ENCODE measurements at regions not wholly inside any gene's neighbourhood (a gene's known extent, or its start where the extent isn't known, plus 50 kb on each side); places are given as distances from the start of the nearest gene placed in this dataset.
"Not testable (repeated sequence)": the region's sequence is repeated elsewhere in the genome, so short reads cannot be mapped to it uniquely, and the experiment has no call there.

- DNase-seq (ENCODE audit: low read depth in 2 of 2): no peak
These were observed 538.1 kb downstream of the MATN1 start for GRCh38 chr1:30185313-30185712.

GRCh38 chr1:30184393-30185141, 538.8 kb downstream of the MATN1 start:
- DNase-seq (ENCODE audit: low read depth in 2 of 2): no peak

- no peak for DNase-seq (ENCODE audit: low read depth in 2 of 2)
These were observed 539.5 kb downstream of the MATN1 start for GRCh38 chr1:30183895-30184294.

GRCh38 chr1:30183006-30183405, 540.4 kb downstream of the MATN1 start:
- DNase-seq (ENCODE audit: low read depth in 2 of 2): no peak

- no peak for DNase-seq (ENCODE audit: low read depth in 2 of 2)
These were observed 543.3 kb downstream of the MATN1 start for GRCh38 chr1:30179942-30180543.

GRCh38 chr1:30176477-30176876, 546.9 kb downstream of the MATN1 start:
- DNase-seq (ENCODE audit: low read depth in 2 of 2): no peak

GRCh38 chr1:30174499-30174898, 548.9 kb downstream of the MATN1 start:
- no peak for DNase-seq (ENCODE audit: low read depth in 2 of 2)

- no peak for DNase-seq (ENCODE audit: low read depth in 2 of 2)
These were observed 549.8 kb downstream of the MATN1 start for GRCh38 chr1:30173560-30173959.

GRCh38 chr1:30172757-30173156, 550.6 kb downstream of the MATN1 start:
- DNase-seq (ENCODE audit: low read depth in 2 of 2): no peak

GRCh38 chr1:30172299-30172694, 551.1 kb downstream of the MATN1 start:
- no peak for DNase-seq (ENCODE audit: low read depth in 2 of 2)

- DNase-seq (ENCODE audit: low read depth in 2 of 2): no peak
These were observed 551.7 kb downstream of the MATN1 start for GRCh38 chr1:30171537-30172298.

GRCh38 chr1:30169269-30169668, 554.1 kb downstream of the MATN1 start:
- DNase-seq (ENCODE audit: low read depth in 2 of 2): no peak

GRCh38 chr1:30166174-30166573, 557.2 kb downstream of the MATN1 start:
- no peak for DNase-seq (ENCODE audit: low read depth in 2 of 2)

GRCh38 chr1:30165116-30165515, 558.3 kb downstream of the MATN1 start:
- DNase-seq (ENCODE audit: low read depth in 2 of 2): no peak

- DNase-seq (ENCODE audit: low read depth in 2 of 2): no peak
These were observed 558.7 kb downstream of the MATN1 start for GRCh38 chr1:30164693-30165092.

- no peak for DNase-seq (ENCODE audit: low read depth in 2 of 2)
These were observed 560.8 kb downstream of the MATN1 start for GRCh38 chr1:30162565-30162964.

- DNase-seq (ENCODE audit: low read depth in 2 of 2): no peak
These were observed 561.4 kb downstream of the MATN1 start for GRCh38 chr1:30161953-30162352.

- DNase-seq (ENCODE audit: low read depth in 2 of 2): no peak
These were observed 562.2 kb downstream of the MATN1 start for GRCh38 chr1:30160999-30161689.

- no peak for DNase-seq (ENCODE audit: low read depth in 2 of 2)
These were observed 564.4 kb downstream of the MATN1 start for GRCh38 chr1:30159015-30159414.

GRCh38 chr1:30155698-30156097, 567.7 kb downstream of the MATN1 start:
- not testable (repeated sequence) for DNase-seq (ENCODE audit: low read depth in 2 of 2)

- DNase-seq (ENCODE audit: low read depth in 2 of 2): not testable (repeated sequence)
These were observed 568.1 kb downstream of the MATN1 start for GRCh38 chr1:30155253-30155652.

- no peak for DNase-seq (ENCODE audit: low read depth in 2 of 2)
These were observed 569.5 kb downstream of the MATN1 start for GRCh38 chr1:30153743-30154449.

Measured in stimulated activated CD4-positive, alpha-beta T cell treated with anti-CD3 and anti-CD28 coated beads, Interleukin-15, amount 100 ng/mL, for 48 hours (primary cell).